Liver (tissue), 3 donors: ENCODE measurements at regions not wholly inside any gene's neighbourhood (a gene's known extent, or its start where the extent isn't known, plus 50 kb on each side); places are given as distances from the start of the nearest gene placed in this dataset.

Experiments used
- EGR1 ChIP-seq, 2 donors: IDR thresholded peaks; 2 replicates each; pipeline ENCODE4 v1.6.1; 2016 to 2018; ENCODE audit warnings: antibody characterized with exemption in 2 of 2, low read depth in 2 of 2
- JUND ChIP-seq, 2 donors: IDR thresholded peaks; 2 replicates each; pipeline ENCODE4 v1.6.1; 2016; ENCODE audit warnings: antibody characterized with exemption in 2 of 2
- TAF1 ChIP-seq: conservative IDR thresholded peaks from 2 replicates; pipeline ENCODE4 v1.6.1; 2016; ENCODE audit warnings: antibody characterized with exemption, mild to moderate bottlenecking
- TF ChIP-seq, protein P1 (sequence below): fragments of 150-350 bp; IDR thresholded peaks from 2 replicates; pipeline ENCODE4 v1.5.1; 2017; ENCODE audit warnings: improper control_type of control experiment, low read depth, low read length; ENCODE audit not compliant: missing input control
- TF ChIP-seq, protein P2 (sequence below): IDR thresholded peaks from 2 replicates; pipeline ENCODE4 v1.6.1; 2016; ENCODE audit warnings: antibody characterized with exemption
- TF ChIP-seq, protein P3 (sequence below): IDR thresholded peaks from 2 replicates; pipeline ENCODE4 v1.6.1; 2016; ENCODE audit warnings: antibody characterized with exemption, mild to moderate bottlenecking
- donor health status: healthy.
- donor health status: healthy.

DNA sequence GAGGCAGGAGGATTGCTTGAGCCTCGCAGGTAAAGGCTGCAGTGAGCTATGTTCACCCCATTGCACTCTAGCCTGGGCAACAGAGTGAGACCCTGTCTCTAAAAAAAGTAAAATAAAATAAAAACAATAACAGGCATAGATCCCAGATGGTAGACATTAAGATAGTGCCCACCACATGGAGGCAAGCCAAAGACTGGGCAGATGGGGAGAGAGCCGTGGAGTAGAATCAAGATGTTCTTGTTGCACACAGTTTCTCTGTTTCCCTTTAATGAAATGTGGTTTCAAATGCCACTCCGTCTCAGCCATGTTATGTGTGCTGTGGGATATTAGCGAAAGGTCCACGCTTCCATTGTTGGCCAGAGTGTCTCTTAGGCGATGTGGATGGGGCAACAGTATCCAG is 63.8 kb upstream of the TBL1X start:
- TF ChIP-seq, protein P1, sequence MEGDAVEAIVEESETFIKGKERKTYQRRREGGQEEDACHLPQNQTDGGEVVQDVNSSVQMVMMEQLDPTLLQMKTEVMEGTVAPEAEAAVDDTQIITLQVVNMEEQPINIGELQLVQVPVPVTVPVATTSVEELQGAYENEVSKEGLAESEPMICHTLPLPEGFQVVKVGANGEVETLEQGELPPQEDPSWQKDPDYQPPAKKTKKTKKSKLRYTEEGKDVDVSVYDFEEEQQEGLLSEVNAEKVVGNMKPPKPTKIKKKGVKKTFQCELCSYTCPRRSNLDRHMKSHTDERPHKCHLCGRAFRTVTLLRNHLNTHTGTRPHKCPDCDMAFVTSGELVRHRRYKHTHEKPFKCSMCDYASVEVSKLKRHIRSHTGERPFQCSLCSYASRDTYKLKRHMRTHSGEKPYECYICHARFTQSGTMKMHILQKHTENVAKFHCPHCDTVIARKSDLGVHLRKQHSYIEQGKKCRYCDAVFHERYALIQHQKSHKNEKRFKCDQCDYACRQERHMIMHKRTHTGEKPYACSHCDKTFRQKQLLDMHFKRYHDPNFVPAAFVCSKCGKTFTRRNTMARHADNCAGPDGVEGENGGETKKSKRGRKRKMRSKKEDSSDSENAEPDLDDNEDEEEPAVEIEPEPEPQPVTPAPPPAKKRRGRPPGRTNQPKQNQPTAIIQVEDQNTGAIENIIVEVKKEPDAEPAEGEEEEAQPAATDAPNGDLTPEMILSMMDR = no peak
- TF ChIP-seq, protein P2, sequence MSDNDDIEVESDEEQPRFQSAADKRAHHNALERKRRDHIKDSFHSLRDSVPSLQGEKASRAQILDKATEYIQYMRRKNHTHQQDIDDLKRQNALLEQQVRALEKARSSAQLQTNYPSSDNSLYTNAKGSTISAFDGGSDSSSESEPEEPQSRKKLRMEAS = no peak
- TF ChIP-seq TAF1 (no peak), JUND (IDR thresholded peaks at IDR 0.05) (no peak), EGR1 (IDR thresholded peaks at IDR 0.05; ENCODE audit: low read depth in 2 of 2) (no peak)
- TF ChIP-seq, protein P3, sequence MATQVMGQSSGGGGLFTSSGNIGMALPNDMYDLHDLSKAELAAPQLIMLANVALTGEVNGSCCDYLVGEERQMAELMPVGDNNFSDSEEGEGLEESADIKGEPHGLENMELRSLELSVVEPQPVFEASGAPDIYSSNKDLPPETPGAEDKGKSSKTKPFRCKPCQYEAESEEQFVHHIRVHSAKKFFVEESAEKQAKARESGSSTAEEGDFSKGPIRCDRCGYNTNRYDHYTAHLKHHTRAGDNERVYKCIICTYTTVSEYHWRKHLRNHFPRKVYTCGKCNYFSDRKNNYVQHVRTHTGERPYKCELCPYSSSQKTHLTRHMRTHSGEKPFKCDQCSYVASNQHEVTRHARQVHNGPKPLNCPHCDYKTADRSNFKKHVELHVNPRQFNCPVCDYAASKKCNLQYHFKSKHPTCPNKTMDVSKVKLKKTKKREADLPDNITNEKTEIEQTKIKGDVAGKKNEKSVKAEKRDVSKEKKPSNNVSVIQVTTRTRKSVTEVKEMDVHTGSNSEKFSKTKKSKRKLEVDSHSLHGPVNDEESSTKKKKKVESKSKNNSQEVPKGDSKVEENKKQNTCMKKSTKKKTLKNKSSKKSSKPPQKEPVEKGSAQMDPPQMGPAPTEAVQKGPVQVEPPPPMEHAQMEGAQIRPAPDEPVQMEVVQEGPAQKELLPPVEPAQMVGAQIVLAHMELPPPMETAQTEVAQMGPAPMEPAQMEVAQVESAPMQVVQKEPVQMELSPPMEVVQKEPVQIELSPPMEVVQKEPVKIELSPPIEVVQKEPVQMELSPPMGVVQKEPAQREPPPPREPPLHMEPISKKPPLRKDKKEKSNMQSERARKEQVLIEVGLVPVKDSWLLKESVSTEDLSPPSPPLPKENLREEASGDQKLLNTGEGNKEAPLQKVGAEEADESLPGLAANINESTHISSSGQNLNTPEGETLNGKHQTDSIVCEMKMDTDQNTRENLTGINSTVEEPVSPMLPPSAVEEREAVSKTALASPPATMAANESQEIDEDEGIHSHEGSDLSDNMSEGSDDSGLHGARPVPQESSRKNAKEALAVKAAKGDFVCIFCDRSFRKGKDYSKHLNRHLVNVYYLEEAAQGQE = no peak
